ENCODE measurements at regions not wholly inside any gene's neighbourhood (a gene's known extent, or its start where the extent isn't known, plus 50 kb on each side); places are given as distances from the start of the nearest gene placed in this dataset.

DNA sequence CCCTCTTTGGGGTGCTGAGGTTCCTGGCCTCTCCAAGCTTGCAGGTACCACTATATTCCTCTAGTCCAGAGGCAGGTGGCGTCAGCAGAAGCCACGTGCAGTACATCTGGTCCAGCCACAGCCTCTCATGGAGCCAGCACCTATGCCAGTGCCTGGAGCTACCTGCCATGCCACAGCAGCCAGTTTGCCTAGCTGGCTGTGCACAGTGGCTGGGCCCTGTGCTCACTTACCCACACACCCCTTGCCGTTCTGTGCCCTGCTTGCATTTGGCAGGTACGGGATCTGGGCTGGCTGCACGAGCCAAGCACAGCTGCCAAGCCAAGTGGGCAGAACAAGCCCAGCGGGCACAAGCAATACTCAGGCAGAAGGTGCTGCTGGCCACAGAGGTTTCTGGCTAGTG is 601.1 kb downstream of the EPHA5 start:
- no peak for TF ChIP-seq CTCF (conservative IDR thresholded peaks at IDR 0.05; ENCODE audit: low read length)
- no peak for TF ChIP-seq EZH2phosphoT487 (IDR thresholded peaks at IDR 0.05; ENCODE audit: borderline replicate concordance, low read depth, low read length)

Measured in OCI-LY7 (cell line).